H9 (cell line): ENCODE measurements at regions not wholly inside any gene's neighbourhood (a gene's known extent, or its start where the extent isn't known, plus 50 kb on each side); places are given as distances from the start of the nearest gene placed in this dataset.

Experiments
- DNase-seq: peaks from one replicate; pipeline ENCODE4 v3.0.0-alpha.2; 2017
- H2AFZ ChIP-seq: one replicate; pipeline ENCODE4 v1.6.1; 2013; ENCODE audit warnings: mild to moderate bottlenecking, low read length, control low read depth, moderate library complexity
- H2AK5ac ChIP-seq: 2 replicates; pipeline ENCODE4 v1.6.1; 2013; ENCODE audit warnings: low read length, control low read depth, mixed read lengths; ENCODE audit not compliant: insufficient read length
- H2BK120ac ChIP-seq: one replicate; pipeline ENCODE4 v1.6.1; 2013; ENCODE audit warnings: low read depth, mild to moderate bottlenecking, low read length, control low read depth, inconsistent platforms; ENCODE audit not compliant: poor library complexity, severe bottlenecking
- H2BK12ac ChIP-seq: 2 replicates; pipeline ENCODE4 v1.6.1; 2013; ENCODE audit warnings: low read length, control low read depth, mixed read lengths, low read depth; ENCODE audit not compliant: insufficient read length
- H2BK15ac ChIP-seq: 2 replicates; pipeline ENCODE4 v1.6.1; 2013; ENCODE audit warnings: low read depth, low read length, control low read depth
- H2BK20ac ChIP-seq: one replicate; pipeline ENCODE4 v1.6.1; 2013; ENCODE audit warnings: low read depth, mild to moderate bottlenecking, low read length, control low read depth, inconsistent platforms; ENCODE audit not compliant: poor library complexity, severe bottlenecking
- H2BK5ac ChIP-seq: 2 replicates; pipeline ENCODE4 v1.6.1; 2013; ENCODE audit warnings: low read length, control low read depth, mixed read lengths; ENCODE audit not compliant: insufficient read length
- H3K14ac ChIP-seq: 2 replicates; pipeline ENCODE4 v1.6.1; 2013; ENCODE audit warnings: low read length, control low read depth; ENCODE audit not compliant: insufficient read depth
- H3K18ac ChIP-seq: 2 replicates; pipeline ENCODE4 v1.6.1; 2013; ENCODE audit warnings: low read depth, mild to moderate bottlenecking, mixed read lengths, low read length, control low read depth; ENCODE audit not compliant: insufficient read length
- H3K23ac ChIP-seq: 2 replicates; pipeline ENCODE4 v1.6.1; 2013; ENCODE audit warnings: low read length, control low read depth, mixed read lengths, low read depth; ENCODE audit not compliant: insufficient read length
- H3K23me2 ChIP-seq: 2 replicates; pipeline ENCODE4 v1.6.1; 2013; ENCODE audit warnings: low read depth, mild to moderate bottlenecking, mixed read lengths, low read length, control low read depth; ENCODE audit not compliant: insufficient read length, poor library complexity, severe bottlenecking
- H3K27ac ChIP-seq: 2 replicates; pipeline ENCODE4 v1.5.1; 2013; ENCODE audit warnings: low read length, control low read depth, mixed read lengths, low read depth; ENCODE audit not compliant: insufficient read length
- H3K27me3 ChIP-seq: 2 replicates; pipeline ENCODE4 v1.6.1; 2013; ENCODE audit warnings: low read length, control low read depth, inconsistent platforms; ENCODE audit not compliant: insufficient read depth
- H3K4ac ChIP-seq: 2 replicates; pipeline ENCODE4 v1.6.1; 2013; ENCODE audit warnings: low read depth, mild to moderate bottlenecking, control low read depth, inconsistent platforms, low read length, moderate library complexity
- H3K4me1 ChIP-seq: 2 replicates; pipeline ENCODE4 v1.6.1; 2013; ENCODE audit warnings: low read length, control low read depth, inconsistent platforms; ENCODE audit not compliant: insufficient read depth
- H3K4me2 ChIP-seq: 2 replicates; pipeline ENCODE4 v1.6.1; 2013; ENCODE audit warnings: low read length, control low read depth, mixed read lengths; ENCODE audit not compliant: insufficient read length, insufficient read depth
- H3K56ac ChIP-seq: 2 replicates; pipeline ENCODE4 v1.6.1; 2013; ENCODE audit warnings: low read depth, mild to moderate bottlenecking, mixed read lengths, low read length, control low read depth; ENCODE audit not compliant: insufficient read length
- H3K79me1 ChIP-seq: 2 replicates; pipeline ENCODE4 v1.6.1; 2013; ENCODE audit warnings: low read depth, mild to moderate bottlenecking, moderate library complexity, low read length, control low read depth, inconsistent platforms; ENCODE audit not compliant: insufficient read depth, poor library complexity, severe bottlenecking
- H3K79me2 ChIP-seq: 2 replicates; pipeline ENCODE4 v1.6.1; 2013; ENCODE audit warnings: low read length, control low read depth, inconsistent platforms; ENCODE audit not compliant: insufficient read depth
- H3K9ac ChIP-seq: 2 replicates; pipeline ENCODE4 v1.6.1; 2013; ENCODE audit warnings: low read length, control low read depth, mixed read lengths; ENCODE audit not compliant: insufficient read length; ENCODE audit errors: extremely low read depth
- H3K9me3 ChIP-seq: one replicate; pipeline ENCODE4 v1.6.1; 2013; ENCODE audit warnings: low read depth, low read length, inconsistent platforms; ENCODE audit not compliant: control insufficient read depth
- H3T11ph ChIP-seq: one replicate; pipeline ENCODE4 v1.6.1; 2013; ENCODE audit warnings: mild to moderate bottlenecking, low read length, control low read depth, inconsistent platforms
- H4K20me1 ChIP-seq: one replicate; pipeline ENCODE4 v1.6.1; 2013; ENCODE audit not compliant: control insufficient read depth, insufficient read length, insufficient read depth
- H4K5ac ChIP-seq: 2 replicates; pipeline ENCODE4 v1.6.1; 2013; ENCODE audit warnings: low read depth, mild to moderate bottlenecking, mixed read lengths, low read length, control low read depth; ENCODE audit not compliant: insufficient read length
- H4K8ac ChIP-seq: replicated peaks from 2 replicates; pipeline ENCODE4 v1.6.1; 2013; ENCODE audit warnings: low read length, control low read depth, mixed read lengths, low read depth; ENCODE audit not compliant: insufficient read length
- H4K91ac ChIP-seq: 2 replicates; pipeline ENCODE4 v1.6.1; 2013; ENCODE audit warnings: low read depth, mild to moderate bottlenecking, moderate library complexity, mixed read lengths, low read length, control low read depth; ENCODE audit not compliant: insufficient read length
- H3K27ac Mint-ChIP-seq, 3 experiments: 2 replicates in 2 of 3; 3 replicates in 1 of 3; pipeline ENCODE4 v1.8.0; 2020 to 2021; ENCODE audit warnings: mixed read lengths in 3 of 3, mild to moderate bottlenecking in 1 of 3, moderate library complexity in 1 of 3
- H3K27me3 Mint-ChIP-seq: 2 replicates; pipeline ENCODE4 v1.8.0; 2021; ENCODE audit warnings: low read depth, mild to moderate bottlenecking, moderate library complexity, mixed read lengths
- H3K36me3 Mint-ChIP-seq, 3 experiments: 2 replicates in 2 of 3; 3 replicates in 1 of 3; pipeline ENCODE4 v1.8.0; 2020 to 2021; ENCODE audit warnings: low read depth in 3 of 3, mixed read lengths in 3 of 3; ENCODE audit not compliant: insufficient read depth in 1 of 3
- H3K4me1 Mint-ChIP-seq, 2 experiments: 2 replicates each; pipeline ENCODE4 v1.8.0; 2020; ENCODE audit warnings: mixed read lengths in 2 of 2
- H3K4me3 Mint-ChIP-seq, 2 experiments: 2 replicates in 1 of 2; 3 replicates in 1 of 2; pipeline ENCODE4 v1.8.0; 2020 to 2021; ENCODE audit warnings: mild to moderate bottlenecking in 2 of 2, mixed read lengths in 2 of 2, moderate library complexity in 1 of 2
- H3K9me3 Mint-ChIP-seq, 2 experiments: 2 replicates in 1 of 2; 3 replicates in 1 of 2; pipeline ENCODE4 v1.8.0; 2020; ENCODE audit warnings: mild to moderate bottlenecking in 2 of 2, mixed read lengths in 2 of 2, moderate library complexity in 1 of 2
- CTCF ChIP-seq: fragments of 200-600 bp; sonication (generic); conservative IDR thresholded peaks from 3 replicates; pipeline ENCODE4 v1.8.0; 2021; ENCODE audit warnings: antibody characterized with exemption, mild to moderate bottlenecking
- WGBS: extraction: QIAGEN DNeasy Blood & Tissue Kit; methylation state at CpG from one replicate; pipeline ENCODE4 v1.1.7; 2013; ENCODE audit warnings: missing lambda C conversion rate, low lambda C conversion rate, mixed read lengths; ENCODE audit not compliant: insufficient read length; ENCODE audit errors: extremely low coverage; 5-methylcytosine and 5-hydroxymethylcytosine counted together

- Histone ChIP-seq H3K4me1 (no peaks in the 10 kb centered on the region), H2BK5ac (no peak overlapping the region), H4K20me1 (no peaks in the 10 kb centered on the region), H4K5ac (no peak overlapping the region), H3K4me2 (peak overlapping the region; percentile 82), H2BK20ac (no peak overlapping the region), H3K23ac (no peak overlapping the region), H2BK15ac (no peak overlapping the region), H4K91ac (no peak overlapping the region), H3K14ac (no peak overlapping the region), H2BK12ac (no peak overlapping the region), H3K27ac (no peak overlapping the region), H3K4ac (no peak overlapping the region), H2AFZ (no peak overlapping the region), H3K27me3 (peaks cover 40% of the 10 kb centered on the region), H4K8ac (no peak overlapping the region), H3K9me3 (no peaks in the 10 kb centered on the region), H2BK120ac (no peak overlapping the region), H3K56ac (no peak overlapping the region), H2AK5ac (no peak overlapping the region), H3K79me2 (no peaks in the 10 kb centered on the region), H3K9ac (peak overlapping the region; percentile 9), H3K18ac (no peak overlapping the region), H3T11ph (no peak overlapping the region), H3K79me1 (no peaks in the 10 kb centered on the region), H3K23me2 (peaks cover 6% of the 10 kb centered on the region)
- WGBS: no CpG with 5 or more reads among the region's 34 CpGs
- TF ChIP-seq CTCF: no peak
- peaks cover 15 to 17% of the 10 kb centered on the region in 2 experiments for H3K4me1 Mint-ChIP-seq
- peak overlapping the region; percentile 63 to 84 for H3K4me3 Mint-ChIP-seq
- no peak overlapping the region for H3K27ac Mint-ChIP-seq
- DNase-seq: peak; percentile 58
- no peaks in the 10 kb centered on the region for H3K36me3 Mint-ChIP-seq
- peaks cover 94% of the 10 kb centered on the region for H3K27me3 Mint-ChIP-seq
- H3K9me3 Mint-ChIP-seq: peaks cover 0 to 7% of the 10 kb centered on the region in 2 experiments
Observed at GRCh38 chr6:28824793-28825731, 98.7 kb downstream of the TRIM27 start.
